GM19238 (cell line): ENCODE measurements at regions not wholly inside any gene's neighbourhood (a gene's known extent, or its start where the extent isn't known, plus 50 kb on each side); places are given as distances from the start of the nearest gene placed in this dataset.

Experiments used
- DNase-seq: peaks from one replicate; pipeline ENCODE4 v3.0.0; 2011; ENCODE audit warnings: low spot score; ENCODE audit not compliant: insufficient read length

- DNase-seq: no peak
Measured at GRCh38 chr14:29108908-29109307, 342.3 kb downstream of the FOXG1 start.

GRCh38 chr14:29109589-29109988, 343.0 kb downstream of the FOXG1 start:
- no peak for DNase-seq

GRCh38 chr14:29111554-29111953, 345.0 kb downstream of the FOXG1 start:
- no peak for DNase-seq

GRCh38 chr14:29123017-29123416, 356.4 kb downstream of the FOXG1 start:
- DNase-seq: no peak

- DNase-seq: no peak
Measured at GRCh38 chr14:29126361-29126760, 359.8 kb downstream of the FOXG1 start.

GRCh38 chr14:29126865-29127264, 360.3 kb downstream of the FOXG1 start:
- DNase-seq: no peak

- DNase-seq: no peak
Measured at GRCh38 chr14:29140016-29140415, 373.4 kb downstream of the FOXG1 start.

GRCh38 chr14:29144621-29145020, 378.0 kb downstream of the FOXG1 start:
- no peak for DNase-seq

GRCh38 chr14:29148221-29148620, 381.6 kb downstream of the FOXG1 start:
- DNase-seq: no peak

GRCh38 chr14:29149798-29150197, 383.2 kb downstream of the FOXG1 start:
- no peak for DNase-seq

- DNase-seq: no peak
Measured at GRCh38 chr14:29150659-29151058, 384.1 kb downstream of the FOXG1 start.

- DNase-seq: no peak
Measured at GRCh38 chr14:29156096-29156495, 389.5 kb downstream of the FOXG1 start.

GRCh38 chr14:29161593-29161992, 395.0 kb downstream of the FOXG1 start:
- no peak for DNase-seq

- no peak for DNase-seq
Measured at GRCh38 chr14:29163109-29163508, 396.5 kb downstream of the FOXG1 start.

GRCh38 chr14:29165431-29165830, 398.8 kb downstream of the FOXG1 start:
- no peak for DNase-seq

- DNase-seq: no peak
Measured at GRCh38 chr14:29166507-29166906, 399.9 kb downstream of the FOXG1 start.

- DNase-seq: no peak
Measured at GRCh38 chr14:29168149-29168548, 401.6 kb downstream of the FOXG1 start.

- DNase-seq: no peak
Measured at GRCh38 chr14:29169408-29169807, 402.8 kb downstream of the FOXG1 start.

GRCh38 chr14:29175706-29176105, 409.1 kb downstream of the FOXG1 start:
- no peak for DNase-seq

- DNase-seq: no peak
Measured at GRCh38 chr14:29176876-29177275, 410.3 kb downstream of the FOXG1 start.

GRCh38 chr14:29178971-29179370, 412.4 kb downstream of the FOXG1 start:
- no peak for DNase-seq

- no peak for DNase-seq
Measured at GRCh38 chr14:29191092-29191491, 424.5 kb downstream of the FOXG1 start.

GRCh38 chr14:29197557-29197956, 431.0 kb downstream of the FOXG1 start:
- DNase-seq: no peak

- DNase-seq: no peak
Measured at GRCh38 chr14:29205658-29206057, 439.1 kb downstream of the FOXG1 start.
